IPS-NIHi7 (cell line): ENCODE measurements at regions not wholly inside any gene's neighbourhood (a gene's known extent, or its start where the extent isn't known, plus 50 kb on each side); places are given as distances from the start of the nearest gene placed in this dataset.
"Not testable (repeated sequence)": the region's sequence is repeated elsewhere in the genome, so short reads cannot be mapped to it uniquely, and the experiment has no call there.

Experiments used
- DNase-seq: peaks from one replicate; pipeline ENCODE4 v3.0.0; 2012; ENCODE audit warnings: mixed read lengths; ENCODE audit errors: extremely low spot score

GRCh38 chr1:57578680-57579079 lies 154.8 kb upstream of the DAB1 start:
- no peak for DNase-seq

DNA sequence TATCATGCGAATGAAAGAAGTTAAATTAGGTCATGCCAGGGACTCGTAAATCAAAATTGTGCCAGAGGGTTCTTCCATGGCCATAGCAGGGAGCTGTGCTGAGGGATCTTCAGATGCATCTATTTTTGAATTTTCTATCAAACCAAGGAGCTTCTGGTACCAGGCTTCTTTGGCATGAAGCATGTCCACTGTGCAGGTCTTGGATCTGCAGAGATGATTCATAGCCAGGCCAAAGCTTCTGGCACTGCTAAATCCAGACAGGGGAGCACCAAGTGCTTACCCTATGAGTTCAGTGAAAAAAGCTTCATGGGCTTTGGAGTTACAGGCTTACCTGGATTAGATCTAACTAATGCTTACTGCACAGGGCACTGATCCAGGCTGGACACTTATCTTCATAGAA lies 154.2 kb upstream of the DAB1 start:
- DNase-seq: no peak

DNA sequence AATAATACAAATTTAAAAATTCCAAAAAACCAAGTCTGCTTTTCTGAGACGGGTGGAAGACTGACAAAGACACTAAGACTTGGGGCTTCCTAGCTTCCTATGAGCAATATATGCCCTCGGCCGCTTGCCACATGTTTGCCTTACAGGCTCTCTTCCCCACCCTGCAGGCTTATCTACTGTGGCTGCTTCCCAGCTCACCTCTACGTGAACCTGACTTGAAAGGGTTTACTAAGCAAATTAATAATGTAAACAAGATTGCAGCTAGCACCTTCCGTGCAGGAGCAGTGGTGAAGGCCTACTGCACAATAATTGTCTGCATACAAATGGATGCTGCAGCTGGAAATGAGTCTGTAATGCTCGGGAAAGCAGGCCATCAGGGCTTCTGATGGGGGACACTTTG lies 152.9 kb upstream of the DAB1 start:
- DNase-seq: no peak

DNA sequence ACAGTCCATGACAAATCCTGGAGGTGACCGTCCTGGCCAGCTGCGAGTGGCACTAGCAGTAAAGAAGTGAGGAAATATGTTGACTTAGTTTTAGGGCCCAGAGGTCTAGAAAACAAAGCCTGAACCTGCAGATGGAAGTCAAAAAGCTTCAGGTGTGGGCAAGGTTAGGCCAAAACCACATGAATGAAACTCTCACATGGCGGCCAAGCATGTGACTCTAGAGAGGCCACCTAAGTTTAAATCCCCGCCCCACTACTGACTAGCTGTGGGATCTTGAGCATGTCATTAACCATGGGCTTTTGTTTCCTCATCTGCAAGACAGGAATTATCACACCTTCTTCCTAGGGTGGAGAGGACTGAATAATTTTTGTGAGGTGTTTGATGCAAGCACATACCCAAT lies 148.2 kb upstream of the DAB1 start:
- DNase-seq: no peak

DNA sequence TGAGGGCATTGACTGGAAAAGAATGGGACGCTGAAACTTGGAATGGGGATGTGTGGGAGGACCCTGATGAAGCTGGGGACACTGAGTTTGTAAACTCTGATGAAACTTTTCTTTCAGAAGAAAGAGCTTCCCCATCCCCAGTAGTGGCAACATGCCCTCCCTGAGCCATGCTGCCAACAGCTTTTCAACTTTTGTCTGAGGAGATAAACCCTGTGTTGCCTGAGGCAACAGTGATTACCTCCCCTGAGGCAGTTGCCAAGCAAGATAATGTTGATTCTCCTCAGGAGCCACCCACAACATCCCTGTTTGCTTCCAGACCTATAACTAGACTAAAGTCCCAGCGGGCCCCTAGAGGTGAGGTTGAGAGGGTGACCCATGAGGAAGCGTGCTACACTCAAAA lies 134.2 kb upstream of the DAB1 start:
- DNase-seq: not testable (repeated sequence)

DNA sequence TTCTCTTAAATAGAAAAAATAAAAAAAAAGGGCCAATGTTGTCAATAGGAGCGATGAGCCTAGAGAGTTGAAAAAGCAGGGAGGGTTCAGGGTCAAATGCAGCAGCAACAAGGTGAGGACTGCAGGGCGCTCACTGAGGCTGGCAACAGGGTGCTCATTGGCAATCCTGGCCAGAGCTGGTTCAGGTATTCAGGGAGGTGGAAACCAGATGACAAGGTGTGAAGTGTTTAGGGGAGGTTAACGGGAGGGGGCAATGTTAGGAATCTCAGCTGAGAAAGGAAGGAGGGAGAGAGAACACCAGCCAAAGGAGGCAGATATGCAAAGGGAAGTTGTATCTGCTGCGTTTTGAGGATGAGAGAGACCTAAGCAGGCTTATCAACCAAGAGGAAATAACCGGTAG lies 129.8 kb upstream of the DAB1 start:
- peak; percentile 69 for DNase-seq

DNA sequence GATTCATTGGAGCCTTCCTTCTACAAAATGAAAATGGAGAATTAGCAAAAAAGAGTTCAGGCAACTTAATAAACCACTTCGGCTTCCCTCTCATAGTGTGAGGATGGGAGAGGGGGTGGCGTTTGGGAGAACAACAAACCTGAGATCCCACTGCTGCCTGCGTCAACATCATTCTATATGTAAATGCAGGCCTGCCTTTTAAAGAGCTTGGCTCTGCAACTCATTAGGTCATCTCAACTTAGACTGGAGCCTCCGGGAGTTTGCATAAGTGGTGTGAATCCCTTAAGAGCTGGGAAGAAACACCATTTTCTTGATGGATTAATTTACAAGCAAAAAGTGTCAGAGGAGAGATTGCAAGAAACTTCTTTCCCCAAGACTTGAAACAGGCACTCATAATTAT lies 127.6 kb upstream of the DAB1 start:
- DNase-seq: peak; percentile 57

DNA sequence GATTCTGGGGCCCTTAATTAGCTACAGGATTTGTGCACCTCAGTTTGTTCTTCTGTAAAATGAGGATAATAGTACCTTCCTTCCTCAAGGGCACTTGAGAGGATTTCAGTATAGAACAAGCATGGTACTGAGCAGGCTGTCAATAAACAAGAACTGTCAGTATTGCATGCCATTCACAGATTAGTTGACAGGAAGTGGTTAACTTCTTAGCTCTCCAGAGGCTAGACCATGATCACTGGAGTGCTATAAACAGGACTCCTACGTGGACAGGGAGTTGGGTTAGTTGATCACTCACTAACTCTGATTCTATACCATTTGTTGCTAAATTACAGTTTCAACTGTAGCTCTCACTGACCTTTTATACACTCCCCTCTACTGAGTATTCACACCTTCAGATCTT lies 126.2 kb upstream of the DAB1 start:
- DNase-seq: no peak

DNA sequence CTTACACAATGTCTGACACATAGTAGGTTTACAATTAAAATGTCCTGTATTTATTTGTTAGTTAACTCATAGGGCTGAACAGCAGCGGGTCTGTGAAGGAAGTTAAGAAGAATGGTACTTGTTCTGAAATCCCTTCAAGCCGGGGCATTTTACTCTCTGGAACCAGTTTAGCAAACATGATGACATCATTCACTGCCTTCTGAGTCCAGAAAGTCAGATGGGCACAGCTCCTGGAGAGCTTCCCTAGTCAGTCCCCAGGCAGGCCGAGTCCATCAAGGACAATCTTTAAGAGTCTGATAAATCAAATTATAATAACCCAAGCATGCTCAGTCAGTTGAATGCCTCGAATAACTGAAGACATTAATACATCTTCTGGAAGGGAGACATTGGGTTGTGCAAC lies 125.4 kb upstream of the DAB1 start:
- DNase-seq: no peak

- DNase-seq: no peak
Observed at GRCh38 chr1:57546549-57547330, 122.9 kb upstream of the DAB1 start.

GRCh38 chr1:57544345-57544744 lies 120.5 kb upstream of the DAB1 start:
- no peak for DNase-seq

DNA sequence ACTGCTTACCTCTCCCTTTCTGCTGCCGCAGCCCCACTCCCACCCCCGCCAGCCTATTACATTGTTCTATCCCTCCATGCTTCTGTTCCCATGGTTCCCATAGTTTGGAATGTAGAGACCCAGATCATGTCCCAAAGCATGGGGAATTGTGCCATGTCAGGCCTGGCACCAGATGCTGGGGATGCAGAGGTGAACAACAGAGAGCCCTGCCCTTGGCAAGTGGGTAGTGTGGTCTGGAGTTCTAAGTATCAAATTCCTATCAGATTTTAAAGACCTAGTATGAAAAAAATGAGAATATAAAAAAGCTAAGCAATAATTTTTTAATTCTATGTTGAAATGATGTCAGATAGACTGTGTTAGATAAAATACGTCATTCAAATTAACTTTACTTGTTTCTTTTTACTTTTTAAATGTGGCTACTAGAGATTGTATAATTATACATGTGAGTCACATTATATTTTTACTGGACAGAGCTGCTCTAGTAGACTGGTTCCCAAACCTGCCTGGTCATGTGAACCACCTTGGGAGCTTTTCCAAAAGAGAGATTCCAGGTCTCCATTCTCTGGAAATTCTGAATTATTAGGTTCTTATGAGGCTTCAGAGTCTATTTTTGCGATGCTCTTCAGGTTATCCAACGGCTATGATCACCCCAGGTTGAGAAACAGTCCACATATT lies 113.0 kb upstream of the DAB1 start:
- no peak for DNase-seq

GRCh38 chr1:57532299-57532698 lies 108.4 kb upstream of the DAB1 start:
- no peak for DNase-seq

GRCh38 chr1:57530911-57531260 lies 107.0 kb upstream of the DAB1 start:
- DNase-seq: not testable (repeated sequence)

DNA sequence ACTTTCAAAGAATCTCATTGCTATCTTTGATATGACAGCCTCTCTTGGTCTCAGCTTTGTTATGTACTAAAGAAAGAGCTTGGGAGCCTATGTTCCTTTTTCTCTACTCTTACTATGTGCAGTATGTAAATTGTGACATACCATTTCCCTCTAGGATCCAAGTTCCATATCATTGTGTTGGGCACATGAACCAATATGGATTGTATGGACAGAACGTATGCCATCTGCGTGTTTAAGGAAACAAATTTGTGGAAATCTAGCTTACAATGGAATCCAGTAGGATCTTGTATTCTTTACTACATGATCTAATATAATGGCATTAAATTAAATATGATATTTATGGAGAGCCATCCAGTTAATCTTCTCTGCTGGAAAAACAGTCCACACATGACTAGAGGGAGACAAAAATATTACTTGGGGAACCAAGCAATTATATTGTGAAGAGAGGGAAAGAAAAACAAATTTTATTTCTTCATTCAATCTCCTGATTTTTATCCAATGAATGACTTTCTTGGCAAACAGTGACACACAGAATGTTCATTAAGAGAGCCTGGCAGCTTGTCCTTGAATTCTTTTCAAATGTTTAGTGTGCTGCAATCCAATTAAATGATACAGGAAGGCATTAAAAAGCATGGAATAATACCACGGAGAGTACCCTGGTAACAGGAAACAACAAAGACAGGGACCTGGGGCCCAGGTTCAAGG lies 106.5 kb upstream of the DAB1 start:
- DNase-seq: no peak

DNA sequence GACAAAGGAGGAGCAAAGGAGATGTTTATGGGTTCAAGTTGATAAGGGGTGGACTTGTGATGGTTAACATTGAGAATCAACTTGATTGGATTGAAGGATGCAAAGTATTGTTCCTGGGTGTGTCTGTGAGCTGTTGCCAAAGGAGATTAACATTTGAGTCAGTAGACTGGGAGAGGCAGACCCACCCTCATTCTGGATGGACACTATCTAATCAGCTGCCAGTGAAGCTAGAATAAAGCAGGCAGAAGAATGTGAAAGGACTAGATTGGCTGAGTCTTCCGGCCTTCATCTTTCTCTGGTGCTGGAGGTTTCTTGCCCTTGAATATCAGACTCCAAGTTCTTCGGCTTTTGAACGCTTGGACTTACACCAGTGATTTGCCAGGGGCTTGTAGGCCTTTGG lies 98.7 kb upstream of the DAB1 start:
- no peak for DNase-seq

DNA sequence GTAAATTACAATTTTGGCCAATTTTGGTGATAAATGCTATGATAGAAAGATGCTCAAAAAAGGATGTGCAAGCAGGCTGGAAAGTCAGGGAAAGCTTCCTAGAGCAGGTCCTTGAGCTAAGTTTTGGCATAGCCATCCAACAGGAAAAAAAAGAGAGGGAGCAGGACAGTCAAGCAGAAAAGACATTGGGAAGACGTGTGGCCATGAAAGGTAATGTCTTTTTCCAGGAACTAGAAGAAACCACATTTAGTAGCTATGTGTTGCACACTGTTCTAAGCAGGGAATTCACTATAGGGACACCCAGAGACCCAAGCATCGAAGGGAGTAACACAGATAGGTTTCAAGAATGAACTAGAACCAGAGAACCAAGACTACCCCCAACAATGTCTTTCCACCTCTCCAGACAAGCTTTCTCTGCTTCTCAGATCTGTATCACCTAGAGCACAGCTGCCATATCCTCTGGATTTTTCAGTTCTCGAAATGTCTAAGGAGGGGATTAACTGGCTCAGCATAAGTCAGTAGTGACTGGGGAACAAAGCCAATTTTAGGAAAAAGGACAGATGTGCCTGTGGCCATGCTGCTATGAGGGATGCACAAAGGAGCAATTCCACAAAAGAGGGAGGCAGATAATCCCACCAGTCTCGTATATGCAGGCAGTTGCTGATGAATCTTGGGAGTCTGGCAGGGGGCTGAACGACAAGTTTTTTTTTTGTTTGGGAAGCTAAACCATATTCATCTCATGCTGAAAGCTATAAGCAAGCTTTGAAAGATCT lies 97.1 kb upstream of the DAB1 start:
- DNase-seq: no peak

GRCh38 chr1:57518496-57518895 lies 94.6 kb upstream of the DAB1 start:
- DNase-seq: no peak

GRCh38 chr1:57517587-57518374 lies 93.9 kb upstream of the DAB1 start:
- no peak for DNase-seq

DNA sequence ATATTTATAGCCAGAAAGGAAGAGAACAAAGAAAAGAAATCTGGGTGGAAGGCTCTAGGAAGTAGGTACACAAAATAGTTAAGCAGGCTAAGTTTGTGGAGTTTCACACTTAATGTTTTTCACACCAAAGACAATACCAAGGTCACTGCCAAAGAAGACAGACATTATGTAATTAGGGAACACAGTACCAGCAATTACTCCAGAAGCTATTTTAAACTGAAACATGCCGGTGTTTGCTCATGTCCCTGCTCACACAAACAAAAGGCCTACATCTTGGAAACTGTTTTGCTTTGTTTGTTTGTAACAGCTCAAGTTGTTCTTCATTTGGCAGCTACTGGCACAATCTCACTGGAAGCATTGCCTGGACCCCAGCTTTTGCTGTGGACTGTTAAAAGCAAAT lies 88.5 kb upstream of the DAB1 start:
- no peak for DNase-seq

DNA sequence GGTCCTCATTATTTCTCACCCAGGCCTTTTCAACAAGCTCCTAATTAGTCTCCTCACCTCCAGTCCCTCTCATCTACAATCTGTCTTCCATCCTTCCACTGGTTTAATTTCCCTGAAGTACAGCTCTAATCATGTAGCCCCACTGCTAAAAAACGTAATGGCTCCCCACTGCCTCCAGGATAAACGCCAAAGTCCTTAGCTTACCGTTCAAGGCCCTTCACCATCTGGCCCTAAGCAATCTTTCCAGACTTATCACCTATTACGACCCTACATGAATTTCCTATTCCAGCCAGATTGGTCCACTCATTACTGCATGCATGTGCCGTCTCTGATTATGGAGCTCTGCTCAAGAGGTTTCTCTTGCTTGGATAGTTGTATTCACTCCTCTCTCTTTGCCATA lies 83.1 kb upstream of the DAB1 start:
- DNase-seq: no peak
